HEK293 (cell line): ENCODE measurements at regions not wholly inside any gene's neighbourhood (a gene's known extent, or its start where the extent isn't known, plus 50 kb on each side); places are given as distances from the start of the nearest gene placed in this dataset.

Experiments used
- CTCF ChIA-PET: fragments of 350-600 bp; formaldehyde crosslinking; extraction: SDS; loops from one replicate; lab custom pipeline; 2021; ENCODE audit warnings: antibody characterized with exemption; lab: Yijun Ruan, JAX
- POLR2A ChIA-PET: fragments of 300-600 bp; formaldehyde crosslinking; extraction: SDS; loops from one replicate; lab custom pipeline; 2020; ENCODE audit warnings: antibody characterized with exemption, inconsistent platforms; lab: Yijun Ruan, JAX
- H3K27ac ChIP-seq: fragments of 200-500 bp; sonication (Bioruptor generic); 2 replicates; pipeline ENCODE4 v1.5.1; 2014; ENCODE audit warnings: low read depth, low read length, control low read depth, inconsistent platforms; ENCODE audit errors: extremely low read depth
- H3K36me3 ChIP-seq, 2 experiments: fragments of 200-500 bp in 1 of 2; sonication (Bioruptor generic) in 1 of 2; 1 replicate in 1 of 2; 2 replicates in 1 of 2; pipeline ENCODE4 v1.5.1; 2014 to 2017; ENCODE audit warnings: inconsistent platforms in 2 of 2, low read length in 2 of 2; ENCODE audit not compliant: control insufficient read depth in 2 of 2, insufficient read depth in 1 of 2
- H3K4me1 ChIP-seq: fragments of 200-500 bp; sonication (Bioruptor generic); 2 replicates; pipeline ENCODE4 v1.5.1; 2014; ENCODE audit warnings: mild to moderate bottlenecking, low read length, inconsistent platforms; ENCODE audit not compliant: control insufficient read depth, insufficient read depth
- H3K4me3 ChIP-seq: 2 replicates; pipeline ENCODE4 v1.5.1; 2011; ENCODE audit warnings: low read depth, mild to moderate bottlenecking, control low read depth, low read length, moderate library complexity
- H3K9me3 ChIP-seq: fragments of 200-500 bp; sonication (Bioruptor generic); 2 replicates; pipeline ENCODE4 v1.5.1; 2014; ENCODE audit warnings: low read depth, low read length, inconsistent platforms; ENCODE audit not compliant: control insufficient read depth, insufficient read depth
- KLF1 ChIP-seq: fragments of 450-650 bp; formaldehyde crosslinking; IDR thresholded peaks from 2 replicates; pipeline ENCODE4 v1.5.1; 2016; ENCODE audit warnings: missing biosample characterization, missing genetic modification characterization
- SCRT2 ChIP-seq: fragments of 450-650 bp; formaldehyde crosslinking; IDR thresholded peaks from 2 replicates; pipeline ENCODE4 v1.5.1; 2016; ENCODE audit warnings: missing biosample characterization, missing genetic modification characterization
- ZBTB21 ChIP-seq: fragments of 450-650 bp; formaldehyde crosslinking; IDR thresholded peaks from 2 replicates; pipeline ENCODE4 v1.5.1; 2017; ENCODE audit warnings: missing biosample characterization, missing genetic modification characterization
- ZEB2 ChIP-seq: fragments of 450-650 bp; formaldehyde crosslinking; IDR thresholded peaks from 2 replicates; pipeline ENCODE4 v1.5.1; 2016; ENCODE audit warnings: missing biosample characterization, missing genetic modification characterization
- ZNF138 ChIP-seq: fragments of 450-650 bp; formaldehyde crosslinking; IDR thresholded peaks from 2 replicates; pipeline ENCODE4 v1.5.1; 2016; ENCODE audit warnings: missing biosample characterization, missing genetic modification characterization, borderline replicate concordance
- ZNF146 ChIP-seq: fragments of 450-650 bp; formaldehyde crosslinking; IDR thresholded peaks from 2 replicates; pipeline ENCODE4 v1.5.1; 2016; ENCODE audit warnings: missing biosample characterization, missing genetic modification characterization
- ZNF155 ChIP-seq: fragments of 450-650 bp; formaldehyde crosslinking; IDR thresholded peaks from 2 replicates; pipeline ENCODE4 v1.5.1; 2016; ENCODE audit warnings: missing biosample characterization, missing genetic modification characterization
- ZNF175 ChIP-seq: fragments of 450-650 bp; formaldehyde crosslinking; IDR thresholded peaks from 2 replicates; pipeline ENCODE4 v1.5.1; 2016; ENCODE audit warnings: missing biosample characterization, missing genetic modification characterization
- ZNF214 ChIP-seq: fragments of 450-650 bp; formaldehyde crosslinking; IDR thresholded peaks from 2 replicates; pipeline ENCODE4 v1.5.1; 2017; ENCODE audit warnings: missing biosample characterization, mild to moderate bottlenecking, missing genetic modification characterization, borderline replicate concordance
- ZNF223 ChIP-seq: fragments of 450-650 bp; formaldehyde crosslinking; IDR thresholded peaks from 2 replicates; pipeline ENCODE4 v1.5.1; 2016; ENCODE audit warnings: missing biosample characterization, missing genetic modification characterization
- ZNF248 ChIP-seq: fragments of 450-650 bp; formaldehyde crosslinking; IDR thresholded peaks from 2 replicates; pipeline ENCODE4 v1.5.1; 2017; ENCODE audit warnings: missing biosample characterization, missing genetic modification characterization
- ZNF341 ChIP-seq: fragments of 450-650 bp; formaldehyde crosslinking; IDR thresholded peaks from 2 replicates; pipeline ENCODE4; 2016; ENCODE audit warnings: low read depth, missing biosample characterization, missing genetic modification characterization
- ZNF521 ChIP-seq: fragments of 450-650 bp; formaldehyde crosslinking; IDR thresholded peaks from 2 replicates; pipeline ENCODE4 v1.5.1; 2017; ENCODE audit warnings: missing biosample characterization, mild to moderate bottlenecking, missing genetic modification characterization
- ZNF623 ChIP-seq: fragments of 450-650 bp; formaldehyde crosslinking; IDR thresholded peaks from 2 replicates; pipeline ENCODE4 v1.5.1; 2016; ENCODE audit warnings: missing biosample characterization, missing genetic modification characterization
- ZNF658 ChIP-seq: fragments of 450-650 bp; formaldehyde crosslinking; IDR thresholded peaks from 2 replicates; pipeline ENCODE4; 2016; ENCODE audit warnings: missing biosample characterization, missing genetic modification characterization
- ZNF670 ChIP-seq: fragments of 450-650 bp; formaldehyde crosslinking; IDR thresholded peaks from 2 replicates; pipeline ENCODE4 v1.5.1; 2016; ENCODE audit warnings: missing biosample characterization, missing genetic modification characterization, low read depth
- ZNF747 ChIP-seq: fragments of 450-650 bp; formaldehyde crosslinking; IDR thresholded peaks from 2 replicates; pipeline ENCODE4 v1.5.1; 2016; ENCODE audit warnings: missing biosample characterization, missing genetic modification characterization
- TF ChIP-seq, protein P1 (sequence below): IDR thresholded peaks from 2 replicates; pipeline ENCODE4 v1.6.1; 2011; ENCODE audit warnings: mild to moderate bottlenecking, low read depth, low read length, borderline replicate concordance
- TF ChIP-seq, protein P2 (sequence below): fragments of 450-650 bp; formaldehyde crosslinking; IDR thresholded peaks from 2 replicates; pipeline ENCODE4 v1.5.1; 2016; ENCODE audit warnings: missing biosample characterization, missing genetic modification characterization
- TF ChIP-seq, protein P3 (sequence below): fragments of 450-650 bp; formaldehyde crosslinking; IDR thresholded peaks from 2 replicates; pipeline ENCODE4 v1.5.1; 2016; ENCODE audit warnings: missing biosample characterization, missing genetic modification characterization
- TF ChIP-seq, protein P4 (sequence below): fragments of 450-650 bp; formaldehyde crosslinking; IDR thresholded peaks from 2 replicates; pipeline ENCODE4 v1.5.1; 2017; ENCODE audit warnings: missing biosample characterization, mild to moderate bottlenecking, missing genetic modification characterization, moderate library complexity
- TF ChIP-seq, protein P5 (sequence below): fragments of 450-650 bp; formaldehyde crosslinking; IDR thresholded peaks from 2 replicates; pipeline ENCODE4 v1.5.1; 2016; ENCODE audit warnings: missing biosample characterization, missing genetic modification characterization, borderline replicate concordance

DNA sequence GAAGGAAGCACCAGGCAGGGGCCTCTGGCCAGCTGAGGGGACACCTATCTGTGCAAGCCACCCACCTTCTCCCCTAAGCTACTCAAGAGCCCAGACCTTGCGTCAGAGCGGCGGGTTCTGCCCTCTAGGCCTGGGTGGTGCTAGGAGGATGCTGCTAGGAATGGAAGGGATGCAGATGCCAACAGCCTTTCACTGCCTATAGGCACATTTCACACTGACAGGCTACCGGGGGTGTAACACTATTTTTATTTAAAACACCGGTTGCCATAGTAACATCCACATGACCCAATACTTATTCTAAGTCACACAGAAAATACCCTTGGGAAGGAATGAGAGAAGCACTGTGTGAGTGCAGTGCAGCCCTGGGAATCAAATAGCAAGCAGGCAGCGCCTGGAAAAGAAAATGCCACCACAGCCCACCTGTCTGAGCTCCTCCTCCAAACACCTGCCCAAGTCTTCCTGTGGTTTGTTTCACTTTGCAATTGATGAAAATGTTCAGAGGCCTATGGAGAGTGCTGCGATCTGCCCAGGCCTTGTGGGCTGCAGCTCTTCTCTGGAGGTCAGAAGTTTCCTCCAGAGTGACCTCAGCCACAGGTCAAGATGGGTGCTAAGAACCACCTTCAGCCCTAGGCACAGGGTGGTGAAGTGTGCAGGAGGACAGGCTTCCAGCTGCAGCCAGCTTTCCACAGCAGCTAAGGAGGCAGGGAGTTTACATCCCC is 113.5 kb upstream of the TOPAZ1 start (continued):
- no peak for TF ChIP-seq ZNF214 (tag by site-specific recombination)
- TF ChIP-seq ZNF248 (tag by site-specific recombination): no peak
- TF ChIP-seq ZNF341: no peak
- TF ChIP-seq ZNF175 (tag by site-specific recombination): no peak

DNA sequence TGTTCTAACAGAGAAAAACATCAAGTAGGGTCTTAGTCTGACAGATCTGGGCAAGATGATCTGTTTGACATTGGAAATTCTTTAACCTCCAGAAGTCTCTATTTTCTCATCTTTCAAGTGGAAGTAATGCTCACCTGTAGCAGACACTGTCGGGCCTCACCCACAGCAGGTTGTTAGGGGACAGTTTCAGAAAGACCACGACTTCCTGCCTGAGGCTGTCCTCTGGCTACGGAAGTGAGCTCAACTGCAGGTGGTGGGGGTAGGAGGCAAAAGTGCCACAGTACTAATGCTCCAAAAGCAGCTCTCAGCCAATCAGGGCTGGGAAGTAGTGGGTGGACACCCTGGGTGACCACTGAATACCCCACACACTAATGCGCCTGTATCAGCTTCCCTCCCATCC is 111.4 kb upstream of the TOPAZ1 start:
- no peaks in the 10 kb centered on the region for H3K36me3 ChIP-seq
- TF ChIP-seq ZNF747 (no peak), SCRT2 (no peak), ZNF670 (no peak), ZNF521 (tag by site-specific recombination) (no peak), ZNF623 (tag by site-specific recombination) (no peak)
- TF ChIP-seq, protein P1, sequence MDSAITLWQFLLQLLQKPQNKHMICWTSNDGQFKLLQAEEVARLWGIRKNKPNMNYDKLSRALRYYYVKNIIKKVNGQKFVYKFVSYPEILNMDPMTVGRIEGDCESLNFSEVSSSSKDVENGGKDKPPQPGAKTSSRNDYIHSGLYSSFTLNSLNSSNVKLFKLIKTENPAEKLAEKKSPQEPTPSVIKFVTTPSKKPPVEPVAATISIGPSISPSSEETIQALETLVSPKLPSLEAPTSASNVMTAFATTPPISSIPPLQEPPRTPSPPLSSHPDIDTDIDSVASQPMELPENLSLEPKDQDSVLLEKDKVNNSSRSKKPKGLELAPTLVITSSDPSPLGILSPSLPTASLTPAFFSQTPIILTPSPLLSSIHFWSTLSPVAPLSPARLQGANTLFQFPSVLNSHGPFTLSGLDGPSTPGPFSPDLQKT: no peak
- TF ChIP-seq, all 188 proteins: peak for 0
- Histone ChIP-seq H3K27ac (no peak overlapping the region), H3K4me1 (no peaks in the 10 kb centered on the region), H3K4me3 (no peak overlapping the region), H3K9me3 (no peaks in the 10 kb centered on the region)
- POLR2A ChIA-PET: no interaction called here
- CTCF ChIA-PET: no interaction called here

DNA sequence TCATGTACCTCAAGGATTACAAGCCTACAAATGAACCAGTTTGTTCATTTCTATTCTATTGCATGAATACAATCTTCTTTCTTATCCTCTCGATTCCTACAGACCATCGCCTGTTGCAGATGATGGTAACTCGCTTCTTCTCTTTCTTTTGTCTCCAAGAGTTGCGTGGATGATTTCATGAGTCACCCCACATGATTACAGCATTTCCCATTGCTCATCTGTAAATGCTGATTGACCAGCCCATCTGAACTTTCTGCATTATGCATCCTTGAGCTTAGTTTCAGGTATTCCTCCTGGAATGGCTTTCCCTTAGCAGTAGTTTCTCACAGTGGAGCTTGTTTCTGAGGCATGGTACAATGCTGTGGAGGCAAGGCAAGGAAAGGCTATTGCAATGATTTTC is 109.6 kb upstream of the TOPAZ1 start:
- H3K27ac ChIP-seq: no peak overlapping the region
- POLR2A ChIA-PET: no interaction called here
- H3K36me3 ChIP-seq: no peaks in the 10 kb centered on the region
- no peaks in the 10 kb centered on the region for H3K4me1 ChIP-seq
- CTCF ChIA-PET: interaction anchor here (0.7 kb wide), 1 partner anchor 74 kb away, joined by 3 read pairs; no protein-coding TSS in a partner anchor
- no peaks in the 10 kb centered on the region for H3K9me3 ChIP-seq
- no peak overlapping the region for H3K4me3 ChIP-seq
- TF ChIP-seq ZNF146 (tag by site-specific recombination): no peak
- TF ChIP-seq ZEB2 (tag by site-specific recombination): no peak
- no peak for TF ChIP-seq ZNF223
- TF ChIP-seq ZNF138 (tag by site-specific recombination): no peak
- TF ChIP-seq, protein P2, sequence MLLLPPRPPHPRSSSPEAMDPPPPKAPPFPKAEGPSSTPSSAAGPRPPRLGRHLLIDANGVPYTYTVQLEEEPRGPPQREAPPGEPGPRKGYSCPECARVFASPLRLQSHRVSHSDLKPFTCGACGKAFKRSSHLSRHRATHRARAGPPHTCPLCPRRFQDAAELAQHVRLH (tag by site-specific recombination): no peak
- TF ChIP-seq ZNF658: no peak
- TF ChIP-seq, protein P3, sequence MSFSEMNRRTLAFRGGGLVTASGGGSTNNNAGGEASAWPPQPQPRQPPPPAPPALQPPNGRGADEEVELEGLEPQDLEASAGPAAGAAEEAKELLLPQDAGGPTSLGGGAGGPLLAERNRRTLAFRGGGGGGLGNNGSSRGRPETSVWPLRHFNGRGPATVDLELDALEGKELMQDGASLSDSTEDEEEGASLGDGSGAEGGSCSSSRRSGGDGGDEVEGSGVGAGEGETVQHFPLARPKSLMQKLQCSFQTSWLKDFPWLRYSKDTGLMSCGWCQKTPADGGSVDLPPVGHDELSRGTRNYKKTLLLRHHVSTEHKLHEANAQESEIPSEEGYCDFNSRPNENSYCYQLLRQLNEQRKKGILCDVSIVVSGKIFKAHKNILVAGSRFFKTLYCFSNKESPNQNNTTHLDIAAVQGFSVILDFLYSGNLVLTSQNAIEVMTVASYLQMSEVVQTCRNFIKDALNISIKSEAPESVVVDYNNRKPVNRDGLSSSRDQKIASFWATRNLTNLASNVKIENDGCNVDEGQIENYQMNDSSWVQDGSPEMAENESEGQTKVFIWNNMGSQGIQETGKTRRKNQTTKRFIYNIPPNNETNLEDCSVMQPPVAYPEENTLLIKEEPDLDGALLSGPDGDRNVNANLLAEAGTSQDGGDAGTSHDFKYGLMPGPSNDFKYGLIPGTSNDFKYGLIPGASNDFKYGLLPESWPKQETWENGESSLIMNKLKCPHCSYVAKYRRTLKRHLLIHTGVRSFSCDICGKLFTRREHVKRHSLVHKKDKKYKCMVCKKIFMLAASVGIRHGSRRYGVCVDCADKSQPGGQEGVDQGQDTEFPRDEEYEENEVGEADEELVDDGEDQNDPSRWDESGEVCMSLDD (tag by site-specific recombination): no peak
- no peak for TF ChIP-seq ZBTB21 (tag by site-specific recombination)
- no peak for TF ChIP-seq ZNF155 (tag by site-specific recombination)
- TF ChIP-seq KLF1 (tag by site-specific recombination): no peak
- TF ChIP-seq, protein P4, sequence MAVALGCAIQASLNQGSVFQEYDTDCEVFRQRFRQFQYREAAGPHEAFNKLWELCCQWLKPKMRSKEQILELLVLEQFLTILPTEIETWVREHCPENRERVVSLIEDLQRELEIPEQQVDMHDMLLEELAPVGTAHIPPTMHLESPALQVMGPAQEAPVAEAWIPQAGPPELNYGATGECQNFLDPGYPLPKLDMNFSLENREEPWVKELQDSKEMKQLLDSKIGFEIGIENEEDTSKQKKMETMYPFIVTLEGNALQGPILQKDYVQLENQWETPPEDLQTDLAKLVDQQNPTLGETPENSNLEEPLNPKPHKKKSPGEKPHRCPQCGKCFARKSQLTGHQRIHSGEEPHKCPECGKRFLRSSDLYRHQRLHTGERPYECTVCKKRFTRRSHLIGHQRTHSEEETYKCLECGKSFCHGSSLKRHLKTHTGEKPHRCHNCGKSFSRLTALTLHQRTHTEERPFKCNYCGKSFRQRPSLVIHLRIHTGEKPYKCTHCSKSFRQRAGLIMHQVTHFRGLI (tag by site-specific recombination): no peak
- TF ChIP-seq, protein P5, sequence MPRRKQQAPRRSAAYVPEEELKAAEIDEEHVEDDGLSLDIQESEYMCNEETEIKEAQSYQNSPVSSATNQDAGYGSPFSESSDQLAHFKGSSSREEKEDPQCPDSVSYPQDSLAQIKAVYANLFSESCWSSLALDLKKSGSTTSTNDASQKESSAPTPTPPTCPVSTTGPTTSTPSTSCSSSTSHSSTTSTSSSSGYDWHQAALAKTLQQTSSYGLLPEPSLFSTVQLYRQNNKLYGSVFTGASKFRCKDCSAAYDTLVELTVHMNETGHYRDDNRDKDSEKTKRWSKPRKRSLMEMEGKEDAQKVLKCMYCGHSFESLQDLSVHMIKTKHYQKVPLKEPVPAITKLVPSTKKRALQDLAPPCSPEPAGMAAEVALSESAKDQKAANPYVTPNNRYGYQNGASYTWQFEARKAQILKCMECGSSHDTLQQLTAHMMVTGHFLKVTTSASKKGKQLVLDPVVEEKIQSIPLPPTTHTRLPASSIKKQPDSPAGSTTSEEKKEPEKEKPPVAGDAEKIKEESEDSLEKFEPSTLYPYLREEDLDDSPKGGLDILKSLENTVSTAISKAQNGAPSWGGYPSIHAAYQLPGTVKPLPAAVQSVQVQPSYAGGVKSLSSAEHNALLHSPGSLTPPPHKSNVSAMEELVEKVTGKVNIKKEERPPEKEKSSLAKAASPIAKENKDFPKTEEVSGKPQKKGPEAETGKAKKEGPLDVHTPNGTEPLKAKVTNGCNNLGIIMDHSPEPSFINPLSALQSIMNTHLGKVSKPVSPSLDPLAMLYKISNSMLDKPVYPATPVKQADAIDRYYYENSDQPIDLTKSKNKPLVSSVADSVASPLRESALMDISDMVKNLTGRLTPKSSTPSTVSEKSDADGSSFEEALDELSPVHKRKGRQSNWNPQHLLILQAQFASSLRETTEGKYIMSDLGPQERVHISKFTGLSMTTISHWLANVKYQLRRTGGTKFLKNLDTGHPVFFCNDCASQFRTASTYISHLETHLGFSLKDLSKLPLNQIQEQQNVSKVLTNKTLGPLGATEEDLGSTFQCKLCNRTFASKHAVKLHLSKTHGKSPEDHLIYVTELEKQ (tag by site-specific recombination): no peak
